Activated CD8-positive, alpha-beta memory T cell treated with anti-CD3 and anti-CD28 coated beads, Interleukin-2, amount 50 U/mL, for 1 hour (primary cell): ENCODE measurements at regions not wholly inside any gene's neighbourhood (a gene's known extent, or its start where the extent isn't known, plus 50 kb on each side); places are given as distances from the start of the nearest gene placed in this dataset.

ENCODE experiments used
- DNase-seq: peaks from one replicate; pipeline ENCODE4 v3.0.0-alpha.2; 2020; ENCODE audit errors: extremely low read depth

GRCh38 chr10:123409884-123410283, 255.7 kb downstream of the BUB3 start:
- DNase-seq: no peak

GRCh38 chr10:123413353-123413752, 252.8 kb upstream of the GPR26 start:
- DNase-seq: no peak

GRCh38 chr10:123415523-123415922, 250.6 kb upstream of the GPR26 start:
- no peak for DNase-seq

GRCh38 chr10:123417414-123417813, 248.7 kb upstream of the GPR26 start:
- no peak for DNase-seq

GRCh38 chr10:123421461-123421860, 244.7 kb upstream of the GPR26 start:
- no peak for DNase-seq

- DNase-seq: no peak
These were observed 243.9 kb upstream of the GPR26 start for GRCh38 chr10:123422261-123422660.

- no peak for DNase-seq
These were observed 241.6 kb upstream of the GPR26 start for GRCh38 chr10:123424537-123424936.

GRCh38 chr10:123425680-123426079, 240.5 kb upstream of the GPR26 start:
- no peak for DNase-seq

- no peak for DNase-seq
These were observed 238.9 kb upstream of the GPR26 start for GRCh38 chr10:123427165-123427786.

GRCh38 chr10:123428391-123428790, 237.8 kb upstream of the GPR26 start:
- DNase-seq: no peak

GRCh38 chr10:123429706-123430221, 236.4 kb upstream of the GPR26 start:
- DNase-seq: no peak

- no peak for DNase-seq
These were observed 232.6 kb upstream of the GPR26 start for GRCh38 chr10:123433539-123433938.

GRCh38 chr10:123434435-123435039, 231.6 kb upstream of the GPR26 start:
- DNase-seq: no peak

- no peak for DNase-seq
These were observed 223.3 kb upstream of the GPR26 start for GRCh38 chr10:123442901-123443300.

GRCh38 chr10:123443924-123444323, 222.2 kb upstream of the GPR26 start:
- no peak for DNase-seq

GRCh38 chr10:123445261-123445775, 220.8 kb upstream of the GPR26 start:
- no peak for DNase-seq

- DNase-seq: no peak
These were observed 219.6 kb upstream of the GPR26 start for GRCh38 chr10:123446449-123447156.

GRCh38 chr10:123449234-123449962, 216.8 kb upstream of the GPR26 start:
- DNase-seq: no peak

- no peak for DNase-seq
These were observed 215.1 kb upstream of the GPR26 start for GRCh38 chr10:123450956-123451605.

GRCh38 chr10:123451618-123452245, 214.4 kb upstream of the GPR26 start:
- DNase-seq: no peak

GRCh38 chr10:123454987-123455386, 211.2 kb upstream of the GPR26 start:
- no peak for DNase-seq
